ENCODE measurements at regions not wholly inside any gene's neighbourhood (a gene's known extent, or its start where the extent isn't known, plus 50 kb on each side); places are given as distances from the start of the nearest gene placed in this dataset.
A peak's percentile ranks its signal among the peaks of the same experiment; 100 is the strongest.
"Not testable (repeated sequence)": the region's sequence is repeated elsewhere in the genome, so short reads cannot be mapped to it uniquely, and the experiment has no call there.

DNA sequence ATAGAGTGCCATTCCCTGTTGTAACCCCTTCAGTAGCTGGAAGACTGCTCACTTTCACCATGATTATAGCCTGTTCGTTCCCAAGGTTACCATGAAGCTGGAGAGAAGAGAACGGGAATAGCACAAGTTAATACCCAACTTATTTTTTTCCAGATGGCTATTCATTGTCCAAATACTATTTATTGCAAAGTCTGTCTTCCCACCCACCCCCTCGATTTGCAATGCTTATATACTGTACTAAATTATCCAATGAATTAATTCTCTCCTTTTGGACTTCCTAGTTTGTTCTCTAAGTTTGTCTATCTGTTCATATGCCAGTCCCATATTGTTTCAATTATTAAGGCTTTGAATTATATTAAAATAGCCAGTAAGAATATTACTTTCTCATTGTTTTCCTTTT lies 231.0 kb downstream of the RAB11FIP4 start:
- no peak for DNase-seq (ENCODE audit: low spot score)

DNA sequence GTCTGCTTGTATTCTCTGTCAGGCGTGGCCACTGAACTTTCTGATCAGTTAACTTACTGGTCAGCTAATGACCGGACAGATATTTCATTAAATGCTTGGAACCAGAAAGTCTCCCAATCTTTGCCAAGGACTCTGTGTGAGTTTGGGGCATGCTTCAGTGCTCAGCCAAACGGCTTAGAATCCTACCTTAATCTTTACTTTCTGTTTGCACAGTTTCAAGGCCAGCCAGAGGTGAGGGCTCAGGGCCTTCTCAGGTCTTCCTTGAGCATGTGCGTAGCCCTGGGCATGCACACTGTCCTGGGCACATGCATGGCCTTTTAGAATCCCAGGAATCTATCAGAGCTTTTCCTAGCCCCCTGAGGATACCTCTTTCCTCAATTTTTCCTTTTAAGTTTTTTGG lies 230.1 kb downstream of the RAB11FIP4 start:
- no peak for DNase-seq (ENCODE audit: low spot score)

DNA sequence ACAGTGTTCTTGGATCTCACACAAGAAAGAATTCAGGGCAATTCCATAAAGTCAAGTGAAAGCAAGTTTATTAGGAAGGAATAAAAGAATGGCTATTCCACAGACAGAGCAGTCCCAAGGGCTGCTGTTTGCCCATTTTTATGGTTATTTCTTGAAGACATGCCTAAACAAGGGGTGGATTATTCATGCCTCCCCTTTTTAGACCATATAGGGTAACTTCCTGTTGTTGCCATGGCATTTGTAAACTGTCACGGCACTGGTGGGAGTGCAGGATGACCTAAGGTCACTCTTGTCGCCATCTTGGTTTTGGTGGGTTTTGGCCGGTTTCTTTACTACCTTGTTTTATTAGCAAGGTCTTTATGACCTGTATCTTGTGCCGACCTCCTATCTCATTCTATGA lies 219.6 kb downstream of the RAB11FIP4 start:
- not testable (repeated sequence) for DNase-seq (ENCODE audit: low spot score)

DNA sequence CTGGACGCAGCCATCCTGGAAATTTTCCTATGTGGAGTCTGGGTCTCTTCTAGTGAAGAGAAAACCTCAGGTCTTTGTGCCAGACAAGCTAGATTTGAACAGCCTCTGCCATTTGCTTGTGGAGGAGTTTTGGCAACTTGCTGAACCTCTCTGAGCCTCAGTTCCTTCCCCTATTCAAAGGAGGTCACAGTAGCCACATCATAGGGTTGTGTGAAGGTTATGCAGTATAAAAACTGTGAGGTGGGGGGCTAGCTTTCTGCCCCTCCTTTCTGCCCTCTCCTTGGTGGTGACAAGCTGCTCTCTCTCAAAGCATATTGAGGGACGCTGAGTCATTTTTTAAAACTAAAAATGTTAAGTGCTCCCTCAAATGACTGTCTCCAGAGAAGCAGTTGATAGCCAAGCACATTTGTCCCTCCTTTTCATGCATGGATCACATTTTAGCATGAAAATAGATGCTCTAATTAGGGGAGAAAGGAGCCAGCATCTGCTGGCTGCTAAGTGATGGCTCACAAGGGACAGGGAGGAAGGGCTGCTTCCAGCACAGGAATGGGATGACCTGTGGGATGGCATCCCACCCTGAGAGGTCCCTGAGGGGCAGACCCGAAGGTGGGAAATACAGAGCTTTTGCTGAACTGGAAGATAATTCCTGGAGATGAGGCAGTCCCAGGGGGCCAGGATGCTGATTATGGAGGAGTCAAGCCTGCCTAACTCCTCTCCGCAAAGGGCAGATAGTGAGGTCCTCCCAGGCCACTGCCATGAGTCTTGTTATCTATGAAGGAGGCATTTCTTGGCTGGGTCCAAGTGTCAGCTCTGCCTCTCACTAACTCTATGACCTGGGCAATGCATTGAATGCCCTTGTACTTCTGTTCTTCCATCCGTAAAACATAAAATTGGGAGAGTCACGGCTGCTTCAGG lies 218.8 kb downstream of the RAB11FIP4 start:
- no peak for DNase-seq (ENCODE audit: low spot score)

DNA sequence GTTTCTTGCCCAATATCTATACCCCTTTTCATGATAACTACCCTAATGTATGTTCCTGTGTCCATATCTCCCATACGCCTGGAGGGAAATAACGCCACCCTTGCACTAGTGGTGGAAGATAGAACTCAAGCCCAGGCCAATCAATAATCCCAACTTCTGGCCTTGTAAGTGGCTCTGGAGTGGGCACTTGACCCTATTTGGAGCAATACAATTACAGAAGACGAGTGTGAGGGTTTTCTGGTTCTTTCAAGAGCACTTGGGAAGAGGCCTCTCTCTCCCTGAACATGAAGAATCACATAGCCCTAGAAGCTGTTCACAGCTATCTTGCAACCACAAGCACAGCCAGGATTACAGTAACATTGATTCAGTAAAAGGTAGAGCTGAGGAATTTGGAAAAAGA lies 217.9 kb downstream of the RAB11FIP4 start:
- DNase-seq (ENCODE audit: low spot score), result no peak

DNA sequence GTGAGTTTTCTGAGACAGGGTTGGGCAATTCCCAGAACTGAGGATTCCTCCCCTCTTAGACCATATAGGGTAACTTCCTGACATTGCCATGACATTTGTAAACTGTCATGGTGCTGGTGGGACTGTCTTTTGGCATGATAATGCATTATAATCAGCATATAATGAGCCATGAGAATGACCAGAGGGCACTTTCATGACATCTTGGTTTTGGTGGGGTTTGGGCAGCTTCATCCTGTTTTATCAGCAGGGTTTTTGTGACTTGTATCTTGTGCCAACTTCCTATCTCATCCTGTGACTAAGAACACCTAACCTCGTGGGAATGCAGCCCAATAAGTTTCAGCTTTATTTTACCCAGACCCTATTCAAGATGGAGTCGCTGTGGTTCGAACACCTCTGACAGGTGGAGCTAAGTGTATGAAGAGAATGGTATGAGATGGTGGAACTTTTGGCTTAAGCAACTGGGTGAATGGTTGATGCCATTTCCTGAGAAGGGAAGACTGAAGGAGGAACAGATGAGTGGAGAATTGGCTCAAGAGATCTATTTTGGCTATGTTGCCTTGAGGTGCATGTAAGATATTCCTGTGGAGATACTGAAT lies 217.3 kb downstream of the RAB11FIP4 start:
- peak; percentile 66 for DNase-seq (ENCODE audit: low spot score)

DNA sequence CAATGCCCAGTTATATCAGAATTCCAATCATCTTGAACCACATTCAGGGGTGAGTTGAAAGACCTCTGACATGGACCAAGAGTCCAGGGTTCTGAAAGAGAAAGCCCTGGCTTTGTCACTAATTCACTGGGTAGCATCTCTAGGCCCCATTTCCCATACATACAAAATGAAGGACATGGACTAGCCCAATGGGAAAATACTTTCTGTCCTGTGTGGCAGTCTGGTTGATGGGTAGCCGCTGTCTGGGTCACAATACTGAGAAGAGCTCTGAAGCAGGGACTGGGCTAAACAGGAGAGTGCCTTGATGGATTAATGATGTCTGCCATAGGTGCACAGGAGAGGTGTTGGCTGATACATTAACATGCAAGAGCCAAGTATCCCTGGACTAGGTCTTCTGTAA lies 214.3 kb downstream of the RAB11FIP4 start:
- no peak for DNase-seq (ENCODE audit: low spot score)

DNA sequence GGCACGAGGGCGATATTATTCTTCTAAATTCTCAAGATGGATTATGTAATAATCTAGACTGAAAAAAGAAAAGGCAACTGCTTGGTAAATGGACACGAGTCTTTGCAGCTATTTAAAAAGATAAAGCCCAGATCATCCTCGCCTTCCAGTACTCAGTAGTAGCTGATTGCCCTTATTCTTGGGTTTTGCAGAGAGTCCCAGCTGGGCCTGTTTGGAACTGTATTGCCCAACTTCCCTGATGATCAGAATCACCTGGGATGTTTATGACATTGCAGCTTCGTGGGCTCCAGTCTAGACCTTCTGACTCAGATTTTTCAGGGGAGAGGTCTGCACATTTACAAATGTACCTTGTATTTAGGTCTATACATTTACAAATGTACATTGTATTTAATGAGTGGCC lies 213.5 kb downstream of the RAB11FIP4 start:
- no peak for DNase-seq (ENCODE audit: low spot score)

DNA sequence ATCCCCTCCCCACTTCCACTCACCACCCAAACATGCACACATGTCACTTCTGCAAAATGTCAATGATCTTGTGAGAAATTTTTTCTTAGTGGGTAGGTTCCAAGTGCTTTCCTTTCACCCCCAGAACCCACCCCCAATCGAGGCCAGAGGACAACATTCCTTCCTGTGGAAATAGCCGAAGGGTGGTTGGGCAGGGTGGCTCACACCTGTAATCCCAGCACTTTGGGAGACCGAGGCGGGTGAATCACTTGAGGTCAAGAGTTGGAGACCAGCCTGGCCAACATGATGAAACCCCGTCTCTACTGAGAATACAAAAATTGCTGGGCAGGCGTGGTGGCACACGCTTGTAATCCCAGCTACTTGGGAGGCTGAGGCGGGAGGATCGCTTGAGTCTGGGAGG lies 208.7 kb downstream of the RAB11FIP4 start:
- not testable (repeated sequence) for DNase-seq (ENCODE audit: low spot score)

DNA sequence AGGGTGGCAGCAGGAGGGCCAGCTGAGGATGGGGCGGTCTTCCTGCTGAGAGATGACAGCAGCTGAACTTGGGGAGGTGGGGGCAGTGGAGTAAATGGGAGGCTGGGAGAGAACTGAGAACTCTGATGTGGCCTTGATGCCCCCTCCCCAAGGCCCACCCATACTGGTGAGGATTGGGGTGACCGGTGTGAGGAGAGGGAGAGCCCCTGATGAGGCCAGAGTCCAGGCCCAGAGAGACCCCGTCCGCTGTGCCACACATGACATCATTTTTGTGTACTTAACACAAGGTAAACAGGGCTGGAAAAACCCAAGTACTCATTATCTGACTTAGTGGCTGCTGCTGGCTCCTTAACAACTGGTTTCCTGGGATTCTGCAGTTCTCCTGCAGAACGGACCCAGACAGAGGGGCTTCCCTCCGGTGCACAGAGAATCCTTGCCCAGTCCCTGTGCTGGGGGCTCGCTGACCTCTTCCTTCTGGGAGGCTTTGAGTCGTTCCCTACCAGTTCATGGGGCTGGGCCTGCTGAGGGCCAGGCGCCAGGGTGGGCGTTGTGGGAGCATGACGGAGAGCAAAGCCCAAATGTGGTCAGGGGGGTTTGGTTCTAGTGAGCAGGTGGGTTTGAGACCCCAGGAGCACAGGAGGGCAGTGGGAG lies 207.6 kb downstream of the RAB11FIP4 start:
- DNase-seq (ENCODE audit: low spot score), result peak; percentile 49

DNA sequence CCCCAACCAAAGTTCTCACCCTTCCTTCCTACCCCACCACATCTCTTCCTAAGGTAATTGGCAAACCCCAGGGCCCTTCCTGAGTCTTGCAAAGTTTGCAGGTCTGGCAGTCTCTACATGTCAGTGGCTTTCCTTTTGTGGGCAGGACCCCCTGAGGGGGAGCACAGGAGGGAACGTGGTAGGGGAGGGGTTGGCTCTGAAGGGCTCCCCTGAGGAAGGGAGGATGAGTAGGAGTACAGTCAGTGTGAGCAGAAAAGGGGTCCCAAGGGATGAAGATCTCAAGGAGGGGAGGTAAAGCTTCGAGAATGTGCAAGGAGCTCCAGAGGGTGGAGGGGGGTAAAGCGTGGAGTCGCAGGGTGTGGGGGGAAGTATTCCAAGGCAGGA lies 206.9 kb downstream of the RAB11FIP4 start:
- DNase-seq (ENCODE audit: low spot score), result no peak

DNA sequence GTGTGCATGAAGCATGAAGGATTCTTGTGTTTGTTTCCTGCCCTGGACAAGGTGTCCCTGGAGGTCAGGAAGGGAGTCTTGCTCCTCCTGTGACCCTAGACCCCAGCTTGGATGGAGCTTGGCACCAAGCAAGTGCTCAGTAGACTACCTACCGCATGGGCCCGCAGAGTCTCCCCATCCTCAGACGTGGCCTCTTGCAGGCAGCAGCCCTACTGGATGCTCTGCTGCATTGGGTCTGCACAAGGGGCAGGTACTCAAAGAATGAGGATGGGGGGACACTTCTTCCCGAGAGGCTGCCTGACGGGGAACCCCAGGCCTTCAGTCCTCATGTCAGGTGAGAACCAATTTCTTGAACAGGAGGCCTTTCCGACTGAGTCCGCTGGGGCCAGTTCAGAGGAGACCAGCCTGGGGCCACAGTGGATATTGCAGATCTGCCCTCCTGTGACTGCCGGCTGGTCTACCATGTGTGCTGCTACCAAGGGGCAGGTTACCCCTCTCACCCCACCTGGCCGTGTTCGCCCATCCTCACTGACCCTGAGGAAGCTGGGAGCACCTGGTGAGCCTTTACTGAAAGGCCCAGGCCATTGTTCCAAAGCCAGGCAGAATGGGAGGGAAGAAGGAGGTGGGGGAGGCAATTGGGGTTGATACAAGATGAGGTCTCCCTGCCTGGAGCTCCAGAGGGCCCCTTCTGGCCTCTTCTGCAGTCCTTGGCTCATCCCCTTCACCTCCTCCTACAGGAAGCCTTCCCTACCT lies 206.3 kb downstream of the RAB11FIP4 start:
- no peak for DNase-seq (ENCODE audit: low spot score)

DNA sequence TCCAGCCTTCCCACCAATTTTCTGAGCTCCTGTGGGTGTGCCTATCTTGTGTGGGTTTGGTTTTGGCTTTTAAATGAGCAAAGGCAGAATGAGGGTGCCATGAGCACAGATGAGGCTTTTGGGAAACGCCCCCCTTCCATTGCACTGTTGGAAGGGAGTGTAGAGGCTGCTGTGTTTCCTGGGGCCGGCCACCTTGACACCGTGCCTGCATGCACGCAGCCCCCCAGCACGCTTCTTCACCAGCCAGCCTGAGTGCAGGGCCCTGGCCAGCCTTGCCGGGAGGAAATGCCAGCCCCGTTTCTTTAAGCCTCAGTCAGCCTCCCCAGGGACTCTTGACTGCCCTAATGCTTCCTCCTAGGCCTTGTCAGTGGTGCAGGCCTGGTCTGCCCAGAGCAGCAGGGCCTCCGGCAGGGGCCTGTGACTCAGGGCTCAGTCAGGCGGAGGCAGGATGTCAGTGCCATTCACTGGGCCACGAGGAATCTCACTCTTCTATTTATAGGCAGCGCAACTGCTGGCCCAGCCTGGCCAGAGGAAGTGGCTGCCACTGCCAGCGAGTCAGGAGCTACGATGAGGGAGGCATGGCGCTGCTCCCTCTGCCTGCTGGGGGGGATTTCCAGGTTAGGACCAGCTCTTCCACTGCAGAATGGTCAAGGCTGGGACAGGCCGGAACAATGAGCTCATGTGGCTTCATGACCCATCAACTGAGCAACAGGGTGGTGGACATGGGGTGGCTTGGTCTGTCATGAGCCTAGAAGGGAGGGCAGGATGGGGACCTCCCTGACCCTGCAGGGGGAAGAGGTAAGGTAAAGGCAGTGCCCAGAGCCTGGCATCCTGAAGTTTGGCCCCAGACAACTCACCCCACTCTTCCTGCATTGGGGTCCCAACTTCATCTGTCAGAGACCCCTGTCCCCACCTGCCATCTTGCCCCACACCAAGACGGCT lies 205.2 kb downstream of the RAB11FIP4 start:
- peak; percentile 98 for DNase-seq (ENCODE audit: low spot score)

DNA sequence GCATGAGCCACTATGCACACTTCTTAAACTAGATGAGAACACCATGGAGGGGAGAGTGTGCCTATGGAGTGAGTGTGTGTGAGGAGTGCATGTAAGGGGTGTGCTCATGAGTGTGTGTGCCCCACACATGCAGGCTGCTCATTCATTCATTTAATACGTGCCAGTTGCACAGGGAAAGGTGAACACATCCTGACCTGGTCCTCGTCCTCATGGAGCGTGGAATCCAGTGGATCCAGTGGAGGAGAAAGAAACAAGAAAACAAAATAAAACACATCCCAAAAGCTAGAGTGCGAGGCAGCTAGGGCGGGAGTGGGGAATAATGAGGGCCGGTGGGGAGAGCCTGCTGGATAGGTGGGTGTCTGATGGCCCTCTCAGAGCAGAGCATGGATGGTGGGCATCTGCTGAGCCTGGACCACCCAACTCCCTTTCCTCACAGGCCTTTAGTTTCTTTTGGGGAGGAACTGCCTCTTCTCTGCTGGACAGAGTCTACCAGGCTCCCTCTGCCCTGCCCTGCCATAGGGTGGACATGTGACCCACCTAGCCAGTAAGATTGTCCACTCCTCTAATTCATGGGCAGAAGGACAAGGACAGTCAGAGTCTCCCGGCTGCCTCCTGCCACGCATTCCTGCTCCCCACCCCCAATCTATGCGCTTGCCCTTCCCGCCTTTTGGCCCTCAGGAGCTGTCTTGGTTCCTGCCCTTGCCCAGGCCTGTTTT lies 204.3 kb downstream of the RAB11FIP4 start:
- peak; percentile 56 for DNase-seq (ENCODE audit: low spot score)

DNA sequence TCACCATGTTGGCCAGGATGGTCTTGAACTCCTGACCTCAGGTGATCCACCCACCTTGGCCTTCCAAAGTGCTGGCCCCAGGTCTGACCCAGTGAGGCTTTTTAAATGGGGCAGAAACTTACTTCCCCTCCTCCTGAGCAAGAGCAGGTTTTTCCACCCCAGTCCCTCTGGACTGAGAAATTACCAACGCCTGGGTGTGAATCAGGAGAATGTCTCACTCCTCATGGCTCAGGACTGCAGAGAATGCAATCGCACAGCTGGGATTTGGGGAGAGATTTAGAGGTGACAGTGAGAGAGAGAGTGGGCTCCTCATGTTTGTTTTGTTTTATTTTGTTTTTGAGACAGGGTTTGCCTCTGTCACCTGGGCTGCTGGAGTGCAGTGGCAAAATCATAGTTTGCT lies 203.6 kb downstream of the RAB11FIP4 start:
- DNase-seq (ENCODE audit: low spot score), result peak; percentile 60

DNA sequence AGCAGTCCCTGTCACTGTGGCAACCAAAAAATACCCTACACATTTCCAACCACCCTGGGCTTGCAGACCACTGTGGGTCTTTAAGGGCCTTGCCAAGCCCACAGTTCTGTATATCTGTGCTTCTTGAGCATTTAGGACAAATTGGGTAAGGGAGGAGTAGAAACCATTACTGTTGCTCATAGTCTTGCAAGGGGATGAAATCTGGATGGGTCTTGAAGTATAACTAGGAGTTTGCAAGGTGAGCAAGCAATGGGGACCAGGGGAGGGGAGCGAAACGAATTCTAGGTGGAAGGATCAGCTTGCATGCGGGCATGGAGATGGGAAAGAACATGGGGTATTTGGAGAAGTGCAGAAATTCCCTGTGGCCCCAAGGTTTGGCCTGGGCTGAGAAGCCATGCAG lies 202.9 kb downstream of the RAB11FIP4 start:
- no peak for DNase-seq (ENCODE audit: low spot score)

DNA sequence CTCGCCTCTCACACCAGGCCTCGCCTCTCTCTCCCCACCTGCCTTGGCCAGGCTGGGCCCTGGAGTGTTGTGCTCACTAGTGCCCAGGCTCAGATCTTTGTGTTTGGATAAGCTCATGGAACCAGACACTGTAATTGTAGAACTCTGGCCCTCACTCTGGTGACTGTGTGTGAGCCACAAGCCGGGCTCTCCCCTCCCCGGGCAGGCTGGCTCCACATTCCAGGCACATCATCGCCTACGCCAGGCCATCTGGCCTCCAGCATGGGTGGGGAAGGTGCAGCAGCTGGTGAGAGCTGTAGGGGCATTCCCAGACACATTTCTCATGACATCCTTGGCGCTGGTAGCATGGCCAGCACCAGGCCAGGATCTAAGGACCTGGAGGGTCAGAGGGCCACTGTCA lies 202.3 kb downstream of the RAB11FIP4 start:
- peak; percentile 52 for DNase-seq (ENCODE audit: low spot score)

DNA sequence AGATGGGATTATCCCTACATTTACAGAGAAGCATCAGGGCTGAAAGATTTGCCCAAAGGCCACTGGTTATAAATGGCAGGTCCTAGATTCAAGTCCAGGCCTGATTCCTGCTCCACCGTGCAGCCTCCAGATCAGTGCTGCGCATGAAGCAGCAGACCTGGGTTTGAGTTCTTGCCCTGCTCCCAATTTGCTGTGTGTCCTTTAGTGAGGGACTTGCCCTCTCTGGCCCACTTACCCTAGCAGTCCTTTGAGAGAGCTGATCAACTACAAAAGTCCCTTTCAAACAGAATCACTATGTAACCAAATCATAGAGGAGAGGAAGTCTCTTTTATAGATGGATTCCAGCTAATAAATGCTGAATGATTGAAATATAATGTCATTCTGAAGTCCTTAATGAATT lies 200.4 kb downstream of the RAB11FIP4 start:
- no peak for DNase-seq (ENCODE audit: low spot score)

DNA sequence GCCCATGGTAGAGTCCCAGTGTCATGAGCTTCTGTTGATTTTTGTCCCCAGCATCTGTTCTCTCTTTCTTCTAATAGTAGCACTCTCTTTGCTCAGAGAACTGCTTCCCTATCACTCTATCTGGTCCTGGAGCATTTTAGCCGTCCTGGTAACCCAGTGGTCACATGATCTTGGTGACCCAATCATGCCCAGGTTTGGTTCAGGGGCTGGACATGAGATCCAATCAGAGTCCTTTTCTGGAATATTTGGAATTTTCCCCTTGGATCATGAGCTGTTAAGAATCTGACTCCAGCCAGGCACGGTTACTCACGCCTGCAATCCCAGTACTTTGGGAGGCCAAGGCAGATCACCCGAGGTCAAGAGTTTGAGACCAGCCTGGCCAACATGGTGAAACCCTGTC lies 197.0 kb downstream of the RAB11FIP4 start:
- no peak for DNase-seq (ENCODE audit: low spot score)

DNA sequence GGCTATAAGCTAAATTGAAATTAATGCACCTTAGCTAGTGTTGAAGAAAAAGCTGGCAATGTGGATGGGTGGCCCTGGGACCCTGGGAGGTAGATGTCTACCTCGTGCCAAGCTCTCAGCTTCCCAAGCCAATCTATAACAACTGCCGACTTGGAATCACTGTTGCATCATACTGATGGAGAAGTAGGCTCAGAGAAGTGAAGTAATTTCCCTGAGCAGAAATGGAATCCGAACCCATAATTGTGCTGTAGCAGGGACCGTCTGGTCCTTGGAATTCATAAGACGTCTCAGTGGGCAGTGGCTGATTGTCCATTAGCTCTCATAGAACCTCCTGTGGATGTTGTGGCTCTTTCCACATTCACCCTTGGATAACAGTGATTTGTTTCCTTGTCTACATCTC lies 196.6 kb downstream of the RAB11FIP4 start:
- no peak for DNase-seq (ENCODE audit: low spot score)

Data from A172 (cell line).